Endodermal cell (in vitro differentiated cells): ENCODE measurements at regions not wholly inside any gene's neighbourhood (a gene's known extent, or its start where the extent isn't known, plus 50 kb on each side); places are given as distances from the start of the nearest gene placed in this dataset.
A peak's percentile ranks its signal among the peaks of the same experiment; 100 is the strongest.

ENCODE experiments used
- DNase-seq: peaks from one replicate; pipeline ENCODE4 v3.0.0-alpha.2; 2017
- H3K27ac ChIP-seq: 2 replicates; pipeline ENCODE4 v1.5.1; 2013; ENCODE audit warnings: mild to moderate bottlenecking, low read depth, low read length, moderate library complexity
- H3K27me3 ChIP-seq: 2 replicates; pipeline ENCODE4 v1.6.1; 2013; ENCODE audit warnings: mild to moderate bottlenecking, low read length, moderate library complexity; ENCODE audit not compliant: insufficient read depth, control insufficient read depth, poor library complexity, severe bottlenecking
- H3K36me3 ChIP-seq: 2 replicates; pipeline ENCODE4 v1.7.0; 2013; ENCODE audit warnings: mild to moderate bottlenecking, low read length, moderate library complexity; ENCODE audit not compliant: control insufficient read depth, insufficient read depth
- H3K4me1 ChIP-seq: one replicate; pipeline ENCODE4 v1.7.0; 2013; ENCODE audit warnings: low read length; ENCODE audit not compliant: control insufficient read depth, insufficient read depth
- H3K4me3 ChIP-seq: 2 replicates; pipeline ENCODE4 v1.5.1; 2013; ENCODE audit warnings: mild to moderate bottlenecking, low read length, moderate library complexity
- H3K9ac ChIP-seq: 2 replicates; pipeline ENCODE4 v1.6.1; 2013; ENCODE audit warnings: mild to moderate bottlenecking, low read length, moderate library complexity; ENCODE audit not compliant: poor library complexity, severe bottlenecking; ENCODE audit errors: extremely low read depth
- H3K9me3 ChIP-seq: 2 replicates; pipeline ENCODE4 v1.6.1; 2013; ENCODE audit warnings: mild to moderate bottlenecking, low read length, moderate library complexity; ENCODE audit not compliant: control insufficient read depth
- H3K27ac Mint-ChIP-seq: 2 replicates; pipeline ENCODE4 v1.8.0; 2020; ENCODE audit warnings: mixed read lengths
- H3K27me3 Mint-ChIP-seq: 2 replicates; pipeline ENCODE4 v1.8.0; 2021; ENCODE audit warnings: mild to moderate bottlenecking, mixed read lengths; ENCODE audit not compliant: insufficient read depth
- H3K36me3 Mint-ChIP-seq: 2 replicates; pipeline ENCODE4 v1.8.0; 2020; ENCODE audit warnings: low read depth, mixed read lengths
- H3K4me1 Mint-ChIP-seq: 2 replicates; pipeline ENCODE4 v1.8.0; 2020; ENCODE audit warnings: mixed read lengths
- H3K4me3 Mint-ChIP-seq: 2 replicates; pipeline ENCODE4 v1.8.0; 2020; ENCODE audit warnings: mild to moderate bottlenecking, moderate library complexity, mixed read lengths
- H3K9me3 Mint-ChIP-seq: 2 replicates; pipeline ENCODE4 v1.8.0; 2020; ENCODE audit warnings: mild to moderate bottlenecking, mixed read lengths
- WGBS, 2 experiments: methylation state at CpG; one replicate each; pipeline versions ENCODE4 v1.1.5 to v1.1.7; 2013; ENCODE audit warnings: missing lambda C conversion rate in 2 of 2, mixed read lengths in 1 of 2; ENCODE audit not compliant: insufficient coverage in 1 of 2, insufficient read length in 1 of 2; 5-methylcytosine and 5-hydroxymethylcytosine counted together
- TF ChIP-seq, protein P1 (sequence below): fragments of 200-600 bp; sonication (generic); conservative IDR thresholded peaks from 2 replicates; pipeline ENCODE4 v1.5.0; 2021; ENCODE audit warnings: antibody characterized with exemption, mild to moderate bottlenecking

DNA sequence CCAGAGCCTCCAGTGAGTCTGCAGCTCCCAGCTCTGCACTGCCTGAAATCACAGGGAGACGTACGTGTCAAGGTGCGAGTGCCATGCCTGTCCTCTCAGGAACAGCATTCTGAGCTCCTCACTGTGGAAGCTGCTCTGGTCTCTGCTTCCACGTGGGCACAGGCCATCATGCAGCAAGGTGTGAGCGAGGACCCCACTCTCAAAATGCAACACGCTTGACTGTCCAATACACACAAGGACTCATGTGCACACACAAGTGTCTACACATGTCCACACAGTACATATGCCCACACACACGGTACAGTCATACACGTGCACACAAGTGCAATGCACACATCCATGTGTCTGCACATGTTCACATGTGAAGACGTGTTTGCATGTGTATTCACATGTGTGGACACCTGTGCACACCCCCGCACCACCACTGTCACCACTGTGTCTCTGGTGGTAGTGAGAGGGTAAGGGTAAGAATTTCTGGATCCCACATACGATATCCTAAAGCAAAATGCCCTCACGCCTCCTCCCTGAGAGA is 260.5 kb downstream of the DLL1 start:
- no peak overlapping the region for H3K9ac ChIP-seq
- no peaks in the 10 kb centered on the region for H3K36me3 ChIP-seq
- H3K4me3 Mint-ChIP-seq: no peak overlapping the region
- peak; percentile 19 for DNase-seq
- H3K9me3 ChIP-seq: no peaks in the 10 kb centered on the region
- H3K27me3 Mint-ChIP-seq: peaks cover 5% of the 10 kb centered on the region
- peaks cover 21% of the 10 kb centered on the region for H3K9me3 Mint-ChIP-seq
- H3K27me3 ChIP-seq: no peaks in the 10 kb centered on the region
- no peak overlapping the region for H3K27ac Mint-ChIP-seq
- TF ChIP-seq, protein P1, sequence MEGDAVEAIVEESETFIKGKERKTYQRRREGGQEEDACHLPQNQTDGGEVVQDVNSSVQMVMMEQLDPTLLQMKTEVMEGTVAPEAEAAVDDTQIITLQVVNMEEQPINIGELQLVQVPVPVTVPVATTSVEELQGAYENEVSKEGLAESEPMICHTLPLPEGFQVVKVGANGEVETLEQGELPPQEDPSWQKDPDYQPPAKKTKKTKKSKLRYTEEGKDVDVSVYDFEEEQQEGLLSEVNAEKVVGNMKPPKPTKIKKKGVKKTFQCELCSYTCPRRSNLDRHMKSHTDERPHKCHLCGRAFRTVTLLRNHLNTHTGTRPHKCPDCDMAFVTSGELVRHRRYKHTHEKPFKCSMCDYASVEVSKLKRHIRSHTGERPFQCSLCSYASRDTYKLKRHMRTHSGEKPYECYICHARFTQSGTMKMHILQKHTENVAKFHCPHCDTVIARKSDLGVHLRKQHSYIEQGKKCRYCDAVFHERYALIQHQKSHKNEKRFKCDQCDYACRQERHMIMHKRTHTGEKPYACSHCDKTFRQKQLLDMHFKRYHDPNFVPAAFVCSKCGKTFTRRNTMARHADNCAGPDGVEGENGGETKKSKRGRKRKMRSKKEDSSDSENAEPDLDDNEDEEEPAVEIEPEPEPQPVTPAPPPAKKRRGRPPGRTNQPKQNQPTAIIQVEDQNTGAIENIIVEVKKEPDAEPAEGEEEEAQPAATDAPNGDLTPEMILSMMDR: no peak
- WGBS, 2 experiments: 84 to 91% methylated on average over 9 to 12 of the region's 12 CpGs
- H3K4me1 Mint-ChIP-seq: peaks cover 2% of the 10 kb centered on the region
- peaks cover 3% of the 10 kb centered on the region for H3K36me3 Mint-ChIP-seq
- no peak overlapping the region for H3K4me3 ChIP-seq
- no peaks in the 10 kb centered on the region for H3K4me1 ChIP-seq
- no peak overlapping the region for H3K27ac ChIP-seq

DNA sequence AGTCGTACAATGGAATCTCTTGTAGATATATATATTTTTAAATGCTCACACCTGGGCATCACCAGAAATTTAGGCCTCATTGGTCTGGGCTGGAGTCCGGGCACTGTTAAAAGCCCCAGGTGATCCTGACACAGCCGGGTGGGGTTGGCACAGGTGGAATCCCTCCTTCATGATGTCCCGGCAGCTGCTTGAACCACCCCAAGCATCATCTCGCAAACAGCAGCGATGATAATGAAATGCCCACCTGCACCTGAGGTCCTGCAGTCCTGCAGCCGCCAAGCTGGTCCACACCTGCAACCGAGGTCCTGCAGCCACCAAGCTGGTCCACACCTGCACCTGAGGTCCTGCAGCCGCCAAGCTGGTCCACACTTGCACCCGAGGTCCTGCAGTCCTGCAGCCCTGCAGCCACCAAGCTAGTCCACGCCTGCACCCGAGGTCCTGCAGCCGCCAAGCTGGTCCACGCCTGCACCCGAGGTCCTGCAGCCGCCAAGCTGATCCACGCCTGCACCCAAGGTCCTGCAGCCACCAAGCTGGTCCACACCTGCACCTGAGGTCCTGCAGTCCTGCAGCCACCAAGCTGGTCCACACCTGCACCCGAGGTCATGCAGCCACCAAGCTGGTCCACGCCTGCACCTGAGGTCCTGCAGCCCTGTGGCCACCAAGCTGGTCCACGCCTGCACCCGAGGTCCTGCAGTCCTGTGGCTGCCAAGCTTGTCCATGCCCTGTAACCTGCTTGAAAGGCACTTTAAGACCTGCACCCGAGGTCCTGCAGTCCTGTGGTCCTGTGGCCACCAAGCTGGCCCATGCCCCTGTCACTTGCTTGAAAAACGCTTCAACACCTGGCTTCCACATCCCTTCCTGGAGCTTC is 261.2 kb downstream of the DLL1 start:
- H3K9me3 Mint-ChIP-seq: peaks cover 17% of the 10 kb centered on the region
- Histone ChIP-seq H3K4me3 (no peak overlapping the region), H3K36me3 (no peaks in the 10 kb centered on the region), H3K27ac (no peak overlapping the region), H3K9me3 (no peaks in the 10 kb centered on the region), H3K27me3 (no peaks in the 10 kb centered on the region), H3K4me1 (no peaks in the 10 kb centered on the region), H3K9ac (no peak overlapping the region)
- no peak for DNase-seq
- H3K27ac Mint-ChIP-seq: no peak overlapping the region
- H3K27me3 Mint-ChIP-seq: peaks cover 5% of the 10 kb centered on the region
- WGBS, 2 experiments: 84 to 88% methylated on average over 21 to 23 of the region's 23 CpGs
- H3K4me3 Mint-ChIP-seq: no peak overlapping the region
- H3K4me1 Mint-ChIP-seq: peaks cover 2% of the 10 kb centered on the region
- TF ChIP-seq, protein P1: no peak
- H3K36me3 Mint-ChIP-seq: peaks cover 3% of the 10 kb centered on the region

DNA sequence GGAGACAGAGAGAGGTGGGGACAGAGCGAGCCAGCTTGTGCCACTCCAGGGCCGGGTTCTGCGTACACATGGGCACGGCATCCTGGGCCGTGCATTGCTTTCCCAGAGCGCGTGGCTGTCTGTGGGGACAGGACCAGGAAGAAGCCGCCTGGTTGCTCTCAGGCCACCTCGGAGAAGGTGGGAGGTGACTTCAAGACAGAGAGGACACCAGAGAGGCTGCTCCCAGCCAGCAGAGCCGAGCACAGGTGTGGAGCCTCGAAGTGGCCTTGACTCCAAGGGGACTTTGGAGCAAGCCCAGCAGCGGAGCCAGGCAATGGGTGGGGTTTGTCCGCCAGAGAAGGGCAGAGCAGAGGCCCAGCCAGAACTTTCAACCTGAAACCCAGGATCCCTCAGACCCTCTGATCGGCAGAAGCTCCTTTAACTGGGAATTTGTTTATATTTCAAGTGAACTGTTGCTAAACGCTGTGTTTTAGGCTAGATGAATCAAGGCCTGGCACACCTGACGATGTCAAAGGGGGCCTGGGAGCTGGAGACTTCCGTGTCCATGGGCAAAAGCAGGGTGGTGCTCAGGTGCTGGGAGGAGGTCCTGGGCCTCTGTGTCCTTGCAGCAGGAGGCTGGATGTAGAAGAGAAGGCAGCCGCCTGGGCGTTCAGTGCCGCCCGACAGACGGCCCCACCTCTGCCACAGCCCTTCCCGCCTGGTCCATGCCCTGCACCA is 262.1 kb downstream of the DLL1 start:
- TF ChIP-seq, protein P1: no peak
- Histone ChIP-seq H3K27me3 (no peaks in the 10 kb centered on the region), H3K9me3 (no peaks in the 10 kb centered on the region), H3K27ac (no peak overlapping the region), H3K36me3 (no peaks in the 10 kb centered on the region), H3K4me3 (no peak overlapping the region), H3K4me1 (no peaks in the 10 kb centered on the region), H3K9ac (no peak overlapping the region)
- no peak overlapping the region for H3K4me3 Mint-ChIP-seq
- H3K27ac Mint-ChIP-seq: no peak overlapping the region
- peaks cover 12% of the 10 kb centered on the region for H3K9me3 Mint-ChIP-seq
- peak; percentile 36 for DNase-seq
- 79 to 85% methylated on average over 14 to 23 of the region's 23 CpGs for WGBS, 2 experiments
- peaks cover 3% of the 10 kb centered on the region for H3K36me3 Mint-ChIP-seq
- H3K4me1 Mint-ChIP-seq: peaks cover 2% of the 10 kb centered on the region
- peaks cover 4% of the 10 kb centered on the region for H3K27me3 Mint-ChIP-seq
